ENCODE measurements at regions not wholly inside any gene's neighbourhood (a gene's known extent, or its start where the extent isn't known, plus 50 kb on each side); places are given as distances from the start of the nearest gene placed in this dataset.

- in situ Hi-C loops (cut with HindIII; ENCODE audit: low pct_unique_long_range_greater_than_20kb, low sequenced_read_pairs), result no loop called here
- DNase-seq (ENCODE audit: low read depth), result no peak
Observed at GRCh38 chr1:83029050-83029449, 969.9 kb downstream of the TTLL7 start.

- in situ Hi-C loops (cut with HindIII; ENCODE audit: low pct_unique_long_range_greater_than_20kb, low sequenced_read_pairs), result no loop called here
- no peak for DNase-seq (ENCODE audit: low read depth)
Observed at GRCh38 chr1:83028467-83028866, 970.5 kb downstream of the TTLL7 start.

DNA sequence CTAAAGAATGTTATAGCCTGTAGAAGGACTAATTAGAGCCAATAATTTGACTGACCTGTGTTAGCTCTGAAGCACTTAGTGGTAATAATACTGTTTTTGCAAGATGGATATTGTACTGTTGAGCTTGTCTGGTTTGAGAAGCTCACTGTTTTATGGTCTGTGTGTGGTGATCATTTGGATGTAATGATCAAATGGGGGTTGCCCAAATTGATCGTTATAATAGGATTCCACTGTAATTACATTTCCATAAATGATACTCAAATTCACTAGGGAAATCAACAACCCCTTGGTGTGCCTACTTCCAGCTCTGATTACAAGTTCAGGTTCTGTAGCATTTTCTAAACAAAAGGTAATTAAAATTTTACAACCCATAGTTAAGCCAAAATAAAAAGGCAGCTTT lies 971.4 kb downstream of the TTLL7 start:
- in situ Hi-C loops (cut with HindIII; ENCODE audit: low pct_unique_long_range_greater_than_20kb, low sequenced_read_pairs), result no loop called here

GRCh38 chr1:83026745-83027144 lies 972.2 kb downstream of the TTLL7 start:
- DNase-seq (ENCODE audit: low read depth), result no peak
- in situ Hi-C loops (cut with HindIII; ENCODE audit: low pct_unique_long_range_greater_than_20kb, low sequenced_read_pairs), result no loop called here

More for the DNA sequence above, 971.4 kb downstream of the TTLL7 start:
- DNase-seq (ENCODE audit: low read depth), result no peak

DNA sequence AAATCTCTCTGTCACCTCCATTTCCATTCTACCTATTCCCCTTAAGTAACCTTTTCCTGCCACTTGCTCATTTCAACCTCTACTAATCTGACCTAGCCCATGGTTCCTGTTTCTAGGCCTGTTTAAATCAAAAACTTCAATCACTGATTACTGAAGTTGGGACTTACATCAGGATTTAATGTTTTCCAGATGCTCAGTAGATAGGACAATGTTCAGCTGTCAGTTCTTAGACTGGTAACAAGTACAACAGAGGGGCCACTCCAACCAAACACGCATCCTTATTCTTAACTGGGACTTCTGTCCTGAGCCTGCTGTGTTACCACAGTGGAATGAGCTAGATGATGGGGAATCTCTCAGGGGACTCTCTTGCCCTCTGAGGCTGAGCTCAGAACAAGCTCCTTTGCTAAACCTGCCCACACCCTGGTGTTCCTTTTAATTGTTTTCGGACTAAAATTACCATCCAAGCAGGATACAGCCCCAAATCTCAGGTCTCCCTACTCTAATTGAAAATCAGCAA lies 974.6 kb downstream of the TTLL7 start:
- no peak for DNase-seq (ENCODE audit: low read depth)
- in situ Hi-C loops (cut with HindIII; ENCODE audit: low pct_unique_long_range_greater_than_20kb, low sequenced_read_pairs), result no loop called here

- in situ Hi-C loops (cut with HindIII; ENCODE audit: low pct_unique_long_range_greater_than_20kb, low sequenced_read_pairs), result no loop called here
- DNase-seq (ENCODE audit: low read depth), result no peak
Observed at GRCh38 chr1:83023212-83023611, 975.7 kb downstream of the TTLL7 start.

DNA sequence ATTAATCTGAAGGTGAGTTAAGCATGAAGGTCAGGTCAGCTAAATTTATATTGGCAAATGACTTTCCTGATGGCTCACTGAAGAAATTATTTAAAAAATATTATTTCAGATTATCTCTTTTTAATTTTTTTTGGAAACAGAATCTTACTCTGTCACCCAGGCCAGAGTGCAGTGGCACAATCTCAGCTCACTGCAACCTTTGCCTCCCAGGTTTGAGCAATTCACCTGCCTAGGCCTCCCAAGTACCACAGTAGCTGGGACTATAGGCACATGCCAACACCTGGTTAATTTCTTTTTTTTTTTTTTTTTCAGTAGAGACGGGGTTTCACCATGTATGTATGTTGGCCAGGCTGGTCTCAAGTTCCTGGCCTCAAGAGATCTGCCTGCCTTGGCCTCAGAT lies 976.7 kb downstream of the TTLL7 start:
- in situ Hi-C loops (cut with HindIII; ENCODE audit: low pct_unique_long_range_greater_than_20kb, low sequenced_read_pairs), result no loop called here
- DNase-seq (ENCODE audit: low read depth), result no peak

- in situ Hi-C loops (cut with HindIII; ENCODE audit: low pct_unique_long_range_greater_than_20kb, low sequenced_read_pairs), result no loop called here
Observed at GRCh38 chr1:83017701-83018100, 981.2 kb downstream of the TTLL7 start.

GRCh38 chr1:83017276-83017675 lies 981.7 kb downstream of the TTLL7 start:
- no peak for DNase-seq (ENCODE audit: low read depth)
- in situ Hi-C loops (cut with HindIII; ENCODE audit: low pct_unique_long_range_greater_than_20kb, low sequenced_read_pairs), result no loop called here

More at GRCh38 chr1:83017701-83018100, 981.2 kb downstream of the TTLL7 start:
- no peak for DNase-seq (ENCODE audit: low read depth)

DNA sequence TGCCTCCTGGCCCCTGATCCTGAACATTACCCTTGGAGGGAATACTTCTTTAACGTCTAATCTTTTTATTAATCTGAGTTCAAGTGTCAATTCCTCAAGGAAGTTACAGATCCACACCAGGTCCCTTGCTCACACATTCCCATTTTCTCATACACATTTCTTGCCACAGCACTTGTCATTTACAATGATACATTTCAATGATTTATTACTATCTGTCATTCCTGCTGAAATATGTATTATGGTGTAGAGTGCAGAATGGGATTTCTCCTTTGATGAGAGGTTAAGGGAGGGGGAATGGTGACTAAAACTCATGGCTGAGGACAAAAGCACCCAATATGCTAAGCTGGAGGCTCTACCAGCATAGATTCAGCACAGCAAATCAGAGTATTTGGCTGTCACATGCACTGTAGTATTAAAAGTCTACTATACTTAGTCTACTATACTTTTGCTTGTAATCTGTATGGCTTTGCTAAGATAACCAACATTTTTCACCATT lies 982.5 kb downstream of the TTLL7 start:
- in situ Hi-C loops (cut with HindIII; ENCODE audit: low pct_unique_long_range_greater_than_20kb, low sequenced_read_pairs), result no loop called here
- no peak for DNase-seq (ENCODE audit: low read depth)

DNA sequence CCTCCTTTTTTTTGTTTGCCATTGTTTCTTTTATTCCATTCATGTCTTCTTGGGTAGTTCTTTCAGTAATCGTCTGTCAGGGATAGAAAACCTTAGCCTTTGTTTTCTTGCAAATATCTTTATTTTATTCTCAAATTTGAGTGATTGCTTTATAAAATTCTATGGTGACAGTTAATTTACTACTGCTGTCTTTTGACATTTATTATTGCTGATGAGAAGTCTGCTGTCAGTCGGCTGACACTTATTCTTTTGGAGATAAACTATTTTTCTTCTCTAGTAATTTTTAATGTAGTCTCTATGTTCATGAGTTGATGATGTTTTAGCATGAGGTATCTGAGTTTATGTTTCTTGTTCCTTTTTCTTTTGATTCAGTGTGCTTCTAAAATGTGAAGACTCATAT lies 983.8 kb downstream of the TTLL7 start:
- in situ Hi-C loops (cut with HindIII; ENCODE audit: low pct_unique_long_range_greater_than_20kb, low sequenced_read_pairs), result no loop called here
- DNase-seq (ENCODE audit: low read depth), result no peak

GRCh38 chr1:83012950-83013349 lies 986.0 kb downstream of the TTLL7 start:
- in situ Hi-C loops (cut with HindIII; ENCODE audit: low pct_unique_long_range_greater_than_20kb, low sequenced_read_pairs), result no loop called here
- DNase-seq (ENCODE audit: low read depth), result no peak

- in situ Hi-C loops (cut with HindIII; ENCODE audit: low pct_unique_long_range_greater_than_20kb, low sequenced_read_pairs), result no loop called here
- DNase-seq (ENCODE audit: low read depth), result no peak
Observed at GRCh38 chr1:83011265-83011664, 987.7 kb downstream of the TTLL7 start.

GRCh38 chr1:83006271-83006670 lies 992.7 kb downstream of the TTLL7 start:
- no peak for DNase-seq (ENCODE audit: low read depth)
- in situ Hi-C loops (cut with HindIII; ENCODE audit: low pct_unique_long_range_greater_than_20kb, low sequenced_read_pairs), result no loop called here

- in situ Hi-C loops (cut with HindIII; ENCODE audit: low pct_unique_long_range_greater_than_20kb, low sequenced_read_pairs), result no loop called here
- DNase-seq (ENCODE audit: low read depth), result no peak
Observed at GRCh38 chr1:83000286-83000685, 998.6 kb downstream of the TTLL7 start.

- in situ Hi-C loops (cut with HindIII; ENCODE audit: low pct_unique_long_range_greater_than_20kb, low sequenced_read_pairs), result no loop called here
- DNase-seq (ENCODE audit: low read depth), result no peak
Observed at GRCh38 chr1:82995951-82996350, 1003.0 kb downstream of the TTLL7 start.

DNA sequence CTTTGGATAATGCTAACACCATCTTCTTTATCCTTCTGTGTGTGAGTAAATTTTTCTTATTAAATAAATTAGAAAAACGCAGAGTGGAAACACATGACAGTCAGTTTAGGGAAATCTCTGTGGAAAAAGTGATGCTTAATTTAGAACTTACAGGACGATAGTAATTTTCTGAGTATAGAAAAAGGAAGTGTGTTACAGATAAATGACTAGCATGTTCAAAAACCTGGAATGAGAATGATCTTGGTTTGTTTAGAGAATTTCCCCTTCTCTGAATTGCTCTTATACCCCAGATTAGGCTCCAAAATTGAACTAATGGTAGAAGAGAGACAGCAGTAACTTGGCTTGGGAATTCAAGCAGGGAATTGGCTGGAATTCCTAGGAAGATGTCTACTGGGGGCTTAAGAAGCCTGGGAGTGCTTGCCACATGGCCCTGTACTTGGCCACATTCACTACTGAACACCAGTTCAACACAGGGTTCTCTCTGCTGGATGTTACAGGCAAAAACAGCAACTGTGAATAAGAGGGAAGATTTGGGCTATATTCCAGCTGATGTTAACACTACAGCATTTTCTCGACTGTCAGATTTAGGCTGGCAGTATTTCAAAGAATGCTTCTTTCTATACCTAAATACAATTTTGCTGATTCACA lies 1004.2 kb downstream of the TTLL7 start:
- no peak for DNase-seq (ENCODE audit: low read depth)
- in situ Hi-C loops (cut with HindIII; ENCODE audit: low pct_unique_long_range_greater_than_20kb, low sequenced_read_pairs), result no loop called here

DNA sequence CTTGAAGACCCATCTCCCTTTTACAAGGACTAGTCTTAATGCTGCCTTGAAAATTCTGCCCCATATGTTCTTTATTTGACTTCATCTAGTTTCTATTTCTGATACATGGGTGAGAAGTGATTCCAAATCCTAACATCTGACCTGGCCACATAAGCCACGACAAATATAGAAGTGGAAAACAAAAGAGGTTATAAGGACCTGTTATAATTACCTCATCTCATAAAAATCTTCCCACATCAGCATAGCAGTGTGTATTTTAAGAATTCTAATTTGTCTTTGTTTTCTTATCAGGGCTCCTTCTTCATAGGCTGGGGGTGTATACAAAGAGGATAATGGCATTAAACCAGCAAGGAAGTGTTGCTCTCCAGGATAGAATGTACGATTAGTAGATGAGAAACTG lies 1007.4 kb downstream of the TTLL7 start:
- in situ Hi-C loops (cut with HindIII; ENCODE audit: low pct_unique_long_range_greater_than_20kb, low sequenced_read_pairs), result no loop called here
- no peak for DNase-seq (ENCODE audit: low read depth)

DNA sequence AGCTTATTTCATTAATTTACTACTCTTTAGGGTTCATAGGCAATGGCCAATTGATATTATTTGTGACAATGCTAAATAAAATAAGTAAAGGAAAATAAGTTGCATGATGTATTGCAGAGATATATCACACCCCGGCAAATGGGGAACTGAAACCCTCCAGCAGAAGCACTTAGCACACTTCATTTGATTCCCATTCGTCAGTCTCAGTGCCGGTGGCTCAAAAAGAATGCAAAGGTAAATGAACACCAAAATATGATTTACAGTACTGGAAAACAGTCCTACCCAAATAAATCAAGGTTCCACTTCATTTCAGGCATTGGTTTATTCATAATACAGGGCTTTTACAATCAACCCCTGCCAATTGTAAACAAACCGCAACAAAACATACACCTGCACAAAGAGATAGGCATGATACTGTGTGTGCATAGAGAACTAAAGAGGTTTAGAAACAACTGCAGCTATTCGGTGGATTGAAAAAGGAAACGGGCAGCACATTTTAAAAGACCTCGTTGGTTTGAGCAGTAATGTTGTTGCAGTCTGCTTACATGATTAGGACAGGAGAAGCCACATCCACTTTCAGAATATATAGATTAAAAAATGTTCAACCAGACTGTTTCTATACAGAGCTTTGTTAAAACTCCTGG lies 1019.2 kb downstream of the TTLL7 start:
- in situ Hi-C loops (cut with HindIII; ENCODE audit: low pct_unique_long_range_greater_than_20kb, low sequenced_read_pairs), result no loop called here
- DNase-seq (ENCODE audit: low read depth), result no peak

Data from Caki2 (cell line).